ENCODE measurements at regions not wholly inside any gene's neighbourhood (a gene's known extent, or its start where the extent isn't known, plus 50 kb on each side); places are given as distances from the start of the nearest gene placed in this dataset.

GRCh38 chr11:101721270-101721669 is 137.5 kb upstream of the TRPC6 start:
- no TSS peak for BruUV-seq (replicated peaks)
- H3K4me2 ChIP-seq (ENCODE audit: low read length): no peak overlapping the region
- H3K79me2 ChIP-seq (ENCODE audit: insufficient read depth, low read length): no peaks in the 10 kb centered on the region
- H4K20me1 ChIP-seq (ENCODE audit: insufficient read depth): no peaks in the 10 kb centered on the region
- no peaks in the 10 kb centered on the region for H3K4me1 ChIP-seq (ENCODE audit: control insufficient read depth in 1 of 2, insufficient read depth in 2 of 2, low read length in 2 of 2)
- CTCF ChIA-PET: no interaction called here
- no peak overlapping the region for H2AFZ ChIP-seq (ENCODE audit: low read depth, low read length, poor library complexity, severe bottlenecking)
- intact Hi-C loops (cut with micrococcal nuclease): no loop called here
- no peak for ATAC-seq
- H3K36me3 ChIP-seq (ENCODE audit: control insufficient read depth in 1 of 2, insufficient read depth in 2 of 2, low read length in 2 of 2): no peaks in the 10 kb centered on the region
- H3K9ac ChIP-seq (ENCODE audit: low read length): no peak overlapping the region
- no peaks in the 10 kb centered on the region for H3K9me2 ChIP-seq (ENCODE audit: insufficient read depth)
- DNase-seq (ENCODE audit: low read depth, low spot score): no peak
- H3K4me3 ChIP-seq (replicated peaks in 1 of 2; ENCODE audit: low read depth in 1 of 2, low read length in 2 of 2): no peak overlapping the region
- no peaks in the 10 kb centered on the region for H3K27me3 ChIP-seq (ENCODE audit: insufficient read depth, low read length)
- no peak overlapping the region for H3K27ac ChIP-seq (ENCODE audit: low read depth, low read length)
- no peak for TF ChIP-seq JUND (IDR thresholded peaks at IDR 0.05)
- no peak for TF ChIP-seq SP1 (IDR thresholded peaks at IDR 0.05; ENCODE audit: low read depth)
- no peak for TF ChIP-seq ATF3 (IDR thresholded peaks at IDR 0.05)
- no peak for TF ChIP-seq YY1 (IDR thresholded peaks at IDR 0.05; ENCODE audit: extremely low read depth, insufficient replicate concordance, low read depth, low read length)
- TF ChIP-seq ZFX (IDR thresholded peaks at IDR 0.05): no peak
- TF ChIP-seq ELF1 (IDR thresholded peaks at IDR 0.05; ENCODE audit: borderline replicate concordance, low read depth): no peak
- TF ChIP-seq CBX3 (IDR thresholded peaks at IDR 0.05; ENCODE audit: low read depth): no peak
- no peak for TF ChIP-seq ZNF274 (IDR thresholded peaks at IDR 0.05; ENCODE audit: low read depth, low read length)
- no peak for TF ChIP-seq ZBTB33 (IDR thresholded peaks at IDR 0.05; ENCODE audit: extremely low read depth, insufficient replicate concordance, low read length)
- TF ChIP-seq EZH2 (IDR thresholded peaks at IDR 0.05): no peak
- TF ChIP-seq EGR1 (IDR thresholded peaks at IDR 0.05; ENCODE audit: low read depth): no peak
- TF ChIP-seq CEBPB (IDR thresholded peaks at IDR 0.05; ENCODE audit: low read depth): no peak
- TF ChIP-seq SRF (IDR thresholded peaks at IDR 0.05; ENCODE audit: low read depth): no peak
- TF ChIP-seq EZH2phosphoT487 (IDR thresholded peaks at IDR 0.05; ENCODE audit: borderline replicate concordance): no peak
- no peak for TF ChIP-seq CTCF (IDR thresholded peaks at IDR 0.05 in 2 of 3, conservative IDR thresholded peaks at IDR 0.05 in 1 of 3; ENCODE audit: borderline replicate concordance in 1 of 3, insufficient read depth in 1 of 3, low read depth in 2 of 3, low read length in 2 of 3)
- no peak for TF ChIP-seq POLR2A (IDR thresholded peaks at IDR 0.05; ENCODE audit: borderline replicate concordance, extremely low read depth, insufficient read depth, insufficient read length)
- no peak for TF ChIP-seq MAX (IDR thresholded peaks at IDR 0.05)
- TF ChIP-seq FOSL1 (IDR thresholded peaks at IDR 0.05; ENCODE audit: low read depth): no peak
- TF ChIP-seq POLR2AphosphoS5 (IDR thresholded peaks at IDR 0.05; ENCODE audit: low read depth, low read length): no peak
- RAD21 ChIA-PET (ENCODE audit: low non-redundant PET in 1 of 2, low total read pairs in 2 of 2, uncharacterized antibody in 2 of 2, unreplicated experiment in 2 of 2): no interaction called here
- H3K9me3 ChIP-seq (ENCODE audit: control insufficient read depth in 1 of 2, insufficient read depth in 1 of 2, low read depth in 1 of 2, low read length in 2 of 2): no peaks in the 10 kb centered on the region
- POLR2A ChIA-PET: no interaction called here
